ENCODE measurements at regions not wholly inside any gene's neighbourhood (a gene's known extent, or its start where the extent isn't known, plus 50 kb on each side); places are given as distances from the start of the nearest gene placed in this dataset.

DNA sequence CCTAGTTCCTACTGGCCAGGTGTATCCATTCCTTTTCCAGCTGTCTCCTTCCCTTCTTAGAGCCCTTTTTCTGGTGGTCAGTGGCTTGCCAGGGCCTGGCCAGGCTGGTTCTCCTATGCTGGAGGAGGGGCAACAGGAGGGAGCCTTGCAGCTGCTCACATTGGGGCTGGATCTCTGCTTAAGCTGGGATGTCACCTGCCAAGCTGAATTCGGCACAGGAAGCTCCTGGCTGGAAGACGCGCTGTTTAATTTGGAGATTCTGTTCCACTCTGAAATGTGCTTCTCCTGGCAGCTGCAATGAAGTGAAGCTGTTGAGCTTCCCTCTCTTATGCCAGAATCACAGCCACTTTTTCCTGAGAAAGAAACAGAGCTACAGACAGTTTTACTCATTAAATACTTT lies 56.0 kb upstream of the POU3F1 start:
- ATAC-seq = no peak
- TF ChIP-seq, protein P1, sequence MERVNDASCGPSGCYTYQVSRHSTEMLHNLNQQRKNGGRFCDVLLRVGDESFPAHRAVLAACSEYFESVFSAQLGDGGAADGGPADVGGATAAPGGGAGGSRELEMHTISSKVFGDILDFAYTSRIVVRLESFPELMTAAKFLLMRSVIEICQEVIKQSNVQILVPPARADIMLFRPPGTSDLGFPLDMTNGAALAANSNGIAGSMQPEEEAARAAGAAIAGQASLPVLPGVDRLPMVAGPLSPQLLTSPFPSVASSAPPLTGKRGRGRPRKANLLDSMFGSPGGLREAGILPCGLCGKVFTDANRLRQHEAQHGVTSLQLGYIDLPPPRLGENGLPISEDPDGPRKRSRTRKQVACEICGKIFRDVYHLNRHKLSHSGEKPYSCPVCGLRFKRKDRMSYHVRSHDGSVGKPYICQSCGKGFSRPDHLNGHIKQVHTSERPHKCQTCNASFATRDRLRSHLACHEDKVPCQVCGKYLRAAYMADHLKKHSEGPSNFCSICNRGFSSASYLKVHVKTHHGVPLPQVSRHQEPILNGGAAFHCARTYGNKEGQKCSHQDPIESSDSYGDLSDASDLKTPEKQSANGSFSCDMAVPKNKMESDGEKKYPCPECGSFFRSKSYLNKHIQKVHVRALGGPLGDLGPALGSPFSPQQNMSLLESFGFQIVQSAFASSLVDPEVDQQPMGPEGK (CRISPR knock-in tag; IDR thresholded peaks at IDR 0.05; ENCODE audit: borderline replicate concordance) = no peak
- TF ChIP-seq ZFP3 (CRISPR knock-in tag; IDR thresholded peaks at IDR 0.05) (no peak), OSR1 (CRISPR knock-in tag; IDR thresholded peaks at IDR 0.05) (no peak), ZNF565 (CRISPR knock-in tag; conservative IDR thresholded peaks at IDR 0.05; ENCODE audit: low read depth) (no peak), CREB5 (CRISPR knock-in tag; IDR thresholded peaks at IDR 0.05; ENCODE audit: low read depth) (no peak), ESRRG (CRISPR knock-in tag; IDR thresholded peaks at IDR 0.05) (no peak), ISL1 (CRISPR knock-in tag; IDR thresholded peaks at IDR 0.05) (no peak), ZFP30 (CRISPR knock-in tag; IDR thresholded peaks at IDR 0.05) (no peak), SNAI2 (CRISPR knock-in tag; IDR thresholded peaks at IDR 0.05) (no peak), CSDC2 (CRISPR knock-in tag; IDR thresholded peaks at IDR 0.05) (no peak), ZC3H10 (CRISPR knock-in tag; IDR thresholded peaks at IDR 0.05) (no peak), ZNF70 (CRISPR knock-in tag; IDR thresholded peaks at IDR 0.05) (no peak), BACH2 (CRISPR knock-in tag; IDR thresholded peaks at IDR 0.05; ENCODE audit: borderline replicate concordance) (no peak), TOX (CRISPR knock-in tag; IDR thresholded peaks at IDR 0.05; ENCODE audit: borderline replicate concordance) (no peak)
- TF ChIP-seq, protein P2, sequence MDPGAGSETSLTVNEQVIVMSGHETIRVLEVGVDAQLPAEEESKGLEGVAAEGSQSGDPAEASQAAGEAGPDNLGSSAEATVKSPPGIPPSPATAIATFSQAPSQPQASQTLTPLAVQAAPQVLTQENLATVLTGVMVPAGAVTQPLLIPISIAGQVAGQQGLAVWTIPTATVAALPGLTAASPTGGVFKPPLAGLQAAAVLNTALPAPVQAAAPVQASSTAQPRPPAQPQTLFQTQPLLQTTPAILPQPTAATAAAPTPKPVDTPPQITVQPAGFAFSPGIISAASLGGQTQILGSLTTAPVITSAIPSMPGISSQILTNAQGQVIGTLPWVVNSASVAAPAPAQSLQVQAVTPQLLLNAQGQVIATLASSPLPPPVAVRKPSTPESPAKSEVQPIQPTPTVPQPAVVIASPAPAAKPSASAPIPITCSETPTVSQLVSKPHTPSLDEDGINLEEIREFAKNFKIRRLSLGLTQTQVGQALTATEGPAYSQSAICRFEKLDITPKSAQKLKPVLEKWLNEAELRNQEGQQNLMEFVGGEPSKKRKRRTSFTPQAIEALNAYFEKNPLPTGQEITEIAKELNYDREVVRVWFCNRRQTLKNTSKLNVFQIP (CRISPR knock-in tag; IDR thresholded peaks at IDR 0.05; ENCODE audit: borderline replicate concordance, low read depth) = no peak

DNA sequence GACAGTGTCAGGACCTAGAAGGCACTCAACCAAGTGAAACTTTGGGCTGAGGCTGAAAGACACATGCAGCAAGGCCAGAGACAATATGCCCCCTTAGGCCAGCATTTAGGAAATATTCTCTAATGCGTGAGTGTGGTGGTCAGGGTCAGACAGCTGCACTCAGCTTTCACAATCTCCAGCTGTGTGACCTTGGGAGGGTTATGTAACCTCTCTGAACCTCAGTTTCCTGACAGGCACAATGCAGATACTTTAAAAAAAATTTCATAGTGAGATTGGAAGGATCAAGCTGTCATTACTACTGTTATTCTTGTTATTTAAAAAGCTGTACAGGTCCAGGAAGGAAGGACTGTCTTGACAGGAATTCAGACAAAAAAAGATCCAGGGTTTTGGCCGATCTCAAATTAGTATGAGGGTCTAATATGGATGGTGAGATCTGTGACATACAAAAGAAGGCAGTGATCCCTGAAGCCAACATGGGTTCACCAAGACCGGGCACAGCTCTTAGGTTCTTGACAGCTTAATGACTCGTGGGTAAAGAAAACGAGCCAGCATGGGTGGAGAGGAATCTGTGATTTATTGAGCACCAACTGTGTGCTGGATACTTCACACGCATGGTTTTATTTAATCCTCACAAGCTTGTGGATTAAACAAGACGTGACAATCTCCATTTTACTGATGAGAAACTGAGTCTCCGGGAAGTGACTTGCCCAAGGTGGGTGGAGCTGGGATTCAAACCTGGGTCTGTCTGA lies 54.6 kb upstream of the POU3F1 start:
- ATAC-seq = no peak
- no peak for TF ChIP-seq CSRNP3 (CRISPR knock-in tag; IDR thresholded peaks at IDR 0.05)
- no peak for TF ChIP-seq RARB (CRISPR knock-in tag; IDR thresholded peaks at IDR 0.05)
- TF ChIP-seq, protein P1 (CRISPR knock-in tag; IDR thresholded peaks at IDR 0.05; ENCODE audit: borderline replicate concordance) = no peak
- TF ChIP-seq, protein P2 (CRISPR knock-in tag; IDR thresholded peaks at IDR 0.05; ENCODE audit: borderline replicate concordance, low read depth) = no peak
- TF ChIP-seq CREB5 (CRISPR knock-in tag; IDR thresholded peaks at IDR 0.05; ENCODE audit: low read depth) = no peak
- TF ChIP-seq OSR1 (CRISPR knock-in tag; IDR thresholded peaks at IDR 0.05) = no peak
- TF ChIP-seq ZNF70 (CRISPR knock-in tag; IDR thresholded peaks at IDR 0.05) = no peak
- TF ChIP-seq ZFP30 (CRISPR knock-in tag; IDR thresholded peaks at IDR 0.05) = no peak
- TF ChIP-seq TSHZ2 (CRISPR knock-in tag; IDR thresholded peaks at IDR 0.05) = no peak
- no peak for TF ChIP-seq CSDC2 (CRISPR knock-in tag; IDR thresholded peaks at IDR 0.05)
- TF ChIP-seq ZNF8 (CRISPR knock-in tag; IDR thresholded peaks at IDR 0.05) = no peak
- no peak for TF ChIP-seq BACH2 (CRISPR knock-in tag; IDR thresholded peaks at IDR 0.05; ENCODE audit: borderline replicate concordance)
- TF ChIP-seq ZC3H10 (CRISPR knock-in tag; IDR thresholded peaks at IDR 0.05) = no peak
- no peak for TF ChIP-seq SNAI2 (CRISPR knock-in tag; IDR thresholded peaks at IDR 0.05)
- TF ChIP-seq ZFP3 (CRISPR knock-in tag; IDR thresholded peaks at IDR 0.05) = no peak
- TF ChIP-seq ESRRG (CRISPR knock-in tag; IDR thresholded peaks at IDR 0.05) = no peak
- no peak for TF ChIP-seq GLIS3 (CRISPR knock-in tag; IDR thresholded peaks at IDR 0.05)
- TF ChIP-seq PPARA (CRISPR knock-in tag; IDR thresholded peaks at IDR 0.05; ENCODE audit: borderline replicate concordance) = no peak

Data from SK-N-SH treated with all-trans-retinoic acid at 6 μM for 48 hours (cell line).